Naive thymus-derived CD4-positive, alpha-beta T cell (primary cell): ENCODE measurements at regions not wholly inside any gene's neighbourhood (a gene's known extent, or its start where the extent isn't known, plus 50 kb on each side); places are given as distances from the start of the nearest gene placed in this dataset.

ENCODE experiments used
- ATAC-seq: fragments of 150-1000 bp; cut with Tn5 transposase; 2 replicates; pipeline ENCODE4 v1.10.0; 2021; ENCODE audit warnings: mild to moderate bottlenecking, moderate library complexity
- CTCF ChIA-PET: fragments of 350-600 bp; sonication (Branson Sonifier 250); formaldehyde crosslinking; loops from one replicate; lab custom pipeline; 2021; ENCODE audit warnings: antibody characterized with exemption; lab: Charles Lee
- POLR2A ChIA-PET: fragments of 350-600 bp; sonication (Branson Sonifier 250); formaldehyde crosslinking; loops from one replicate; lab custom pipeline; 2021; ENCODE audit warnings: antibody characterized with exemption, inconsistent platforms; lab: Charles Lee
- DNase-seq, 9 donors: peaks; one replicate each; pipeline versions ENCODE4 v3.0.0 to v3.0.0-alpha.2; 2020 to 2022; ENCODE audit warnings: mixed read lengths in 1 of 9
- H3K27ac ChIP-seq: one replicate; pipeline ENCODE4 v1.7.0; 2013; ENCODE audit warnings: mild to moderate bottlenecking, low read depth, low read length, moderate library complexity
- H3K27me3 ChIP-seq, 2 donors: one replicate each; pipeline ENCODE4 v1.7.0; 2013; ENCODE audit warnings: low read length in 2 of 2, mild to moderate bottlenecking in 2 of 2, moderate library complexity in 2 of 2; ENCODE audit not compliant: control insufficient read depth in 2 of 2, insufficient read depth in 2 of 2
- H3K36me3 ChIP-seq, 3 experiments: 1 replicate in 2 of 3; 2 replicates in 1 of 3; pipeline ENCODE4 v1.7.0; 2013; ENCODE audit warnings: low read length in 3 of 3, mild to moderate bottlenecking in 3 of 3, moderate library complexity in 1 of 3; ENCODE audit not compliant: insufficient read depth in 3 of 3, control insufficient read depth in 2 of 3
- H3K4me1 ChIP-seq, 2 donors: one replicate each; pipeline ENCODE4 v1.7.0; 2013; ENCODE audit warnings: low read length in 2 of 2, mild to moderate bottlenecking in 2 of 2, moderate library complexity in 1 of 2; ENCODE audit not compliant: control insufficient read depth in 2 of 2, insufficient read depth in 2 of 2
- H3K4me3 ChIP-seq: 2 replicates; pipeline ENCODE4 v1.7.0; 2013; ENCODE audit warnings: mild to moderate bottlenecking, low read length
- H3K9me3 ChIP-seq, 3 experiments: 1 replicate in 2 of 3; 2 replicates in 1 of 3; pipeline ENCODE4 v1.7.0; 2013; ENCODE audit warnings: low read length in 3 of 3; ENCODE audit not compliant: control insufficient read depth in 2 of 3
- H3K27ac Mint-ChIP-seq, 9 donors: one replicate each; pipeline ENCODE4 v1.8.0; 2020 to 2022; ENCODE audit warnings: mixed read lengths in 9 of 9, mild to moderate bottlenecking in 8 of 9, moderate library complexity in 5 of 9, inconsistent platforms in 2 of 9
- H3K27me3 Mint-ChIP-seq, 5 donors: one replicate each; pipeline ENCODE4 v1.8.0; 2021 to 2022; ENCODE audit warnings: mixed read lengths in 5 of 5, mild to moderate bottlenecking in 1 of 5
- H3K36me3 Mint-ChIP-seq, 5 donors: one replicate each; pipeline ENCODE4 v1.8.0; 2020 to 2022; ENCODE audit warnings: mixed read lengths in 5 of 5, mild to moderate bottlenecking in 3 of 5, inconsistent platforms in 1 of 5
- H3K4me1 Mint-ChIP-seq, 7 donors: one replicate each; pipeline ENCODE4 v1.8.0; 2020 to 2022; ENCODE audit warnings: mixed read lengths in 7 of 7, mild to moderate bottlenecking in 3 of 7, inconsistent platforms in 1 of 7
- H3K4me3 Mint-ChIP-seq, 10 donors: one replicate each; pipeline ENCODE4 v1.8.0; 2020 to 2022; ENCODE audit warnings: mild to moderate bottlenecking in 10 of 10, mixed read lengths in 10 of 10, moderate library complexity in 6 of 10, inconsistent platforms in 2 of 10
- H3K9me3 Mint-ChIP-seq, 11 donors: one replicate each; pipeline ENCODE4 v1.8.0; 2020 to 2022; ENCODE audit warnings: mixed read lengths in 11 of 11, mild to moderate bottlenecking in 4 of 11, inconsistent platforms in 1 of 11, moderate library complexity in 1 of 11
- intact Hi-C, 2 donors: fragments of 100-400 bp; cut with micrococcal nuclease; formaldehyde crosslinking; loops; one replicate each; pipeline ENCODE4 v1.15.1; 2023

DNA sequence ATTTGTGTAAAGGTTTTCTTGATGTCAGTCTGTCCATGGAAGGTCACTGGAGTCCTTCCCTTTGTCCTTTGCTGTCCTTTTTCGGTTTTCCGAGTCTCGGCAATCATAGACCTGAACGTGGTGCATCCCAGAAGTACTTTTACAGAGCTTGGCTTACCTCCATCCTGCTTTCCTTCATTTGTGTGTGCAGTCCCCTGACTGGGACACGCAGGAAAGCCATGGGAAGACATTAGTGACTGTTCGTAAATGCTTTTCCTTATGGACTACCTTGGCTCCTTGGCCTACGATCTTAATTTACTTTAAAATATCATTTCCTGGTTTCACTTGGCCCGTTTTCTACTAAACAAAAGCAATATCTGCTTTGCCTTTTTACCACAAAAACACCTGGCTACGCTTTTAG lies 328.4 kb upstream of the RARB start:
- CTCF ChIA-PET: no interaction called here

DNA sequence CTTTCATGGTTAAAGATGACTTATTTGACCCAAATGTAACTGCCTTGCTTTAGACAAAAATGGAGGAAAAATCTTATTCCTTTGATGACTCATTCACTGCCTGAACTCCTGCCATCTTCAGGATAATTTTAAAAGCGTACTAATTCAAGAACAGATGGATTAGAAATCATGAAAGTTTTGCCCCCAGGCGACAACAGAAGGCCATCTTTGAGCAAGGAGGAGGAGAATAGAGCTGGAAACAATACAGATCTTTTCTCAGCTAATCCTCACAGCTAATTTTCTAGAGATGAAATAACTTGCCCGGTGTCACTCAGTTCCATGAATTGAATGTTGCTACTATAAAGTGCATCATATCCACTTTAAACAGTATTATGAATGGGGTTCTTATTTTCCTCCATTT lies 324.7 kb upstream of the RARB start:
- H3K36me3 ChIP-seq: no peaks in the 10 kb centered on the region
- H3K9me3 Mint-ChIP-seq: peaks cover 0 to 17% (median 0%) of the 10 kb centered on the region in 11 donors
- H3K27ac Mint-ChIP-seq: no peak overlapping the region
- no peaks in the 10 kb centered on the region for H3K4me1 Mint-ChIP-seq
- POLR2A ChIA-PET: no interaction called here
- H3K36me3 Mint-ChIP-seq: no peaks in the 10 kb centered on the region
- no peaks in the 10 kb centered on the region for H3K9me3 ChIP-seq
- no peaks in the 10 kb centered on the region for H3K27me3 ChIP-seq
- no peak for ATAC-seq
- H3K27me3 Mint-ChIP-seq: no peaks in the 10 kb centered on the region
- no peak overlapping the region for H3K4me3 Mint-ChIP-seq
- H3K27ac ChIP-seq: no peak overlapping the region
- H3K4me1 ChIP-seq: no peaks in the 10 kb centered on the region
- DNase-seq: no peak
- intact Hi-C loops: no loop called here
- CTCF ChIA-PET: no interaction called here
- no peak overlapping the region for H3K4me3 ChIP-seq

More for the DNA sequence above, 328.4 kb upstream of the RARB start:
- H3K27ac Mint-ChIP-seq: no peak overlapping the region
- H3K4me1 Mint-ChIP-seq: no peaks in the 10 kb centered on the region
- H3K4me3 Mint-ChIP-seq: no peak overlapping the region
- Histone ChIP-seq H3K27ac (no peak overlapping the region), H3K4me3 (no peak overlapping the region), H3K9me3 (no peaks in the 10 kb centered on the region), H3K27me3 (no peaks in the 10 kb centered on the region), H3K4me1 (no peaks in the 10 kb centered on the region), H3K36me3 (no peaks in the 10 kb centered on the region)
- POLR2A ChIA-PET: no interaction called here
- H3K36me3 Mint-ChIP-seq: no peaks in the 10 kb centered on the region
- intact Hi-C loops: no loop called here
- peaks cover 0 to 13% (median 0%) of the 10 kb centered on the region in 11 donors for H3K9me3 Mint-ChIP-seq
- ATAC-seq: no peak
- no peaks in the 10 kb centered on the region for H3K27me3 Mint-ChIP-seq
- no peak for DNase-seq

DNA sequence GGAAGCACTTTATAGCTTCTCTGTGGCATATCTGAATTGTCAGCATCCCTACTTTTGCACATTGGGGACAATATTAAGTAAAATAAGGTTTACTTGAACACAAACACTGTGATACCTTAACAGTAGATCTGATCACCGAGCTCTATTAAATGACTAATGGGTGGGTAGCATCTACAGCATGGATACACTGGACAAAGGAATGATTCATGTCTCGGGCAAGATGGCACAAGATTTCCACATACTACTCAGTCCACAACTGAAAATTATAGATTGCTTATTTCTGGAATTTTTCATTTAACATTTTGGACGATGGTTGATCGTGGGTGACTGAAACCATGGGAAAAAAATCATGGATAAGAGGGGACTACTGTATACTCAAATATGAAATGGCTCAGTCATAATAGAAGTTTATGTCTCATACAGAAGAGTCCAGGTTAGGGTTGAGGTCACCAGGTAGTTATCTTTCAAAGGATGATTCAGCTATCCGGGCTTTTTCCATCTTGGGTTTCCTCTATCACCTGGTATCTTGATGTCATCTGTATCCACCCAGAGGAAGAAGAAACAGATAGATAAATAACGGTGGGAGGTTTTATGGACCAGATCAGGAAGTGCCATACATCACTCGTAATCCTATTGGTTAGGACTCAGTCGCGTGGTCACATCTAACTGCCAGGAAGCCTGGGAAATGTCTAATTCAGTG lies 320.0 kb upstream of the RARB start:
- ChIA-PET POLR2A (no interaction called here), CTCF (no interaction called here)
- H3K4me1 ChIP-seq: no peaks in the 10 kb centered on the region
- Mint-ChIP-seq H3K27ac (no peak overlapping the region), H3K4me3 (no peak overlapping the region), H3K9me3 (peaks cover 0 to 6% (median 0%) of the 10 kb centered on the region in 11 donors), H3K4me1 (no peaks in the 10 kb centered on the region), H3K27me3 (no peaks in the 10 kb centered on the region), H3K36me3 (no peaks in the 10 kb centered on the region)
- H3K27ac ChIP-seq: no peak overlapping the region
- H3K27me3 ChIP-seq: no peaks in the 10 kb centered on the region
- no peaks in the 10 kb centered on the region for H3K36me3 ChIP-seq
- no peak overlapping the region for H3K4me3 ChIP-seq
- no peak for DNase-seq
- no peak for ATAC-seq
- H3K9me3 ChIP-seq: no peaks in the 10 kb centered on the region
- intact Hi-C loops: no loop called here

DNA sequence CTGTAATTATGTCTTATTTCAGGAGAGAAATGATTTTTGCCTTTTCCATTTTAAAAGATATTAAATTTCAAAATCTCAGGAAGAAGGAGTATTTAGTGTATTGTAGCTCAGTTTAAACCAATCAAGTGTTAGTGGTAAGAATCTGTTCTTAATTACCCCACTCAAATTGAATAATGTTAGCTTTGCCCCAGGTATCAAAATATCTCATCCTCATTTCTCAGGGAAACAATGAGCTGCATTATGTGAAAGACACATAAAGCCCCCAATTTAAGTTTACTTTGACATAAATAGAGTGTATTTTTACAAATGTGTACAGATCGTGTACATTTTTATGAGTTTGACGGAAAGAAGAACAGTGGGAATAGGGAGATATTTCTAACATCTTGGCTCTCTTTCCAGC lies 317.4 kb upstream of the RARB start:
- intact Hi-C loops: no loop called here
- ATAC-seq (no peak), DNase-seq (no peak)
- H3K4me1 ChIP-seq: no peaks in the 10 kb centered on the region
- Mint-ChIP-seq H3K27me3 (no peaks in the 10 kb centered on the region), H3K9me3 (peaks cover 0 to 6% (median 0%) of the 10 kb centered on the region in 11 donors), H3K4me3 (no peak overlapping the region), H3K27ac (no peak overlapping the region), H3K4me1 (no peaks in the 10 kb centered on the region), H3K36me3 (no peaks in the 10 kb centered on the region)
- CTCF ChIA-PET: no interaction called here
- no peaks in the 10 kb centered on the region for H3K27me3 ChIP-seq
- H3K27ac ChIP-seq: no peak overlapping the region
- no peak overlapping the region for H3K4me3 ChIP-seq
- H3K36me3 ChIP-seq: no peaks in the 10 kb centered on the region
- POLR2A ChIA-PET: no interaction called here
- H3K9me3 ChIP-seq: no peaks in the 10 kb centered on the region

DNA sequence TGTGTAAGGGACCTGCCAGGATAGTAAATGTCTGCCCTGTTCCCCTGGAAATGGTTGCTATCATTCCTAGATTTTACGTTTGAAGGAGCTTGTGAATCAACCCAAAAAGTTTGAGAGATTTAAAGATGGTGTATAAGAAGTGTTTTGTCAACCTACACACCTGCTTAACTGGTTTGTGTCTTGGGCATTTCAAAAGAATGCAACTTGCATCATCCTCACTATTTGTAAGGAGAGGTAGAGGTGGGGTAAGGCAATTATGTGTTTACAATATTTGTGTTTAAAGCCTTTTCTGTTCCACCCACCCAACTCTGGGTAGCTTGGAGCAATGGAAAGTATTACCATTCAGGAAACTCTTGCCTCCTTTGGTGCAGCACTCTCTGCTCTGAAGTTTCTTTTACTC lies 314.2 kb upstream of the RARB start:
- DNase-seq: no peak
- intact Hi-C loops: no loop called here
- Mint-ChIP-seq H3K9me3 (peaks cover 0 to 12% (median 3%) of the 10 kb centered on the region in 11 donors), H3K4me1 (no peaks in the 10 kb centered on the region), H3K27ac (no peak overlapping the region), H3K4me3 (no peak overlapping the region), H3K27me3 (peaks cover 0 to 6% (median 0%) of the 10 kb centered on the region in 5 donors), H3K36me3 (no peaks in the 10 kb centered on the region)
- Histone ChIP-seq H3K4me3 (no peak overlapping the region), H3K27me3 (no peaks in the 10 kb centered on the region), H3K9me3 (no peaks in the 10 kb centered on the region), H3K4me1 (no peaks in the 10 kb centered on the region), H3K27ac (no peak overlapping the region), H3K36me3 (no peaks in the 10 kb centered on the region)
- ATAC-seq: no peak
- ChIA-PET POLR2A (no interaction called here), CTCF (no interaction called here)

DNA sequence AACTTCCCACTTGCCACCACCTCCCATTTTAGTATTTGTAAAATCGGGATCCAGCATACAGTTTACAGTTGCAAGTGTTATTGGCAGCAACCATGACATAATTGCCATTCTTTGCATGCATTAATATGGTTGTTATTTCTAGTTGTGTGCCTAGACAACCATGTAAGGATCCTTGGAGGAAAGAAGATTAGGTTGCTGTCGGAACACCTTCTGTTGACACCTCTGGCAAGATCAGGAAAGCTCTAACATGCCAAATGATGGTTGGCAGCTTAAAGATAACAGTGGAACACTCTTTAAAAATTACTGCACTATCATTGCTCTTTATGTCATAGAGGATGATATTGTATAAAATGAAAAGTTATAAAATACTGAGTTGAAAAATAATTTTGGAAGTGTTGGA lies 313.5 kb upstream of the RARB start:
- Mint-ChIP-seq H3K4me3 (no peak overlapping the region), H3K36me3 (no peaks in the 10 kb centered on the region), H3K27ac (no peak overlapping the region), H3K27me3 (peaks cover 0 to 6% (median 0%) of the 10 kb centered on the region in 5 donors), H3K4me1 (no peaks in the 10 kb centered on the region), H3K9me3 (peaks cover 0 to 12% (median 3%) of the 10 kb centered on the region in 11 donors)
- no peak overlapping the region for H3K27ac ChIP-seq
- H3K9me3 ChIP-seq: no peaks in the 10 kb centered on the region
- H3K4me3 ChIP-seq: no peak overlapping the region
- CTCF ChIA-PET: no interaction called here
- POLR2A ChIA-PET: no interaction called here
- ATAC-seq (no peak), DNase-seq (no peak)
- no peaks in the 10 kb centered on the region for H3K27me3 ChIP-seq
- H3K4me1 ChIP-seq: no peaks in the 10 kb centered on the region
- intact Hi-C loops: no loop called here
- no peaks in the 10 kb centered on the region for H3K36me3 ChIP-seq

DNA sequence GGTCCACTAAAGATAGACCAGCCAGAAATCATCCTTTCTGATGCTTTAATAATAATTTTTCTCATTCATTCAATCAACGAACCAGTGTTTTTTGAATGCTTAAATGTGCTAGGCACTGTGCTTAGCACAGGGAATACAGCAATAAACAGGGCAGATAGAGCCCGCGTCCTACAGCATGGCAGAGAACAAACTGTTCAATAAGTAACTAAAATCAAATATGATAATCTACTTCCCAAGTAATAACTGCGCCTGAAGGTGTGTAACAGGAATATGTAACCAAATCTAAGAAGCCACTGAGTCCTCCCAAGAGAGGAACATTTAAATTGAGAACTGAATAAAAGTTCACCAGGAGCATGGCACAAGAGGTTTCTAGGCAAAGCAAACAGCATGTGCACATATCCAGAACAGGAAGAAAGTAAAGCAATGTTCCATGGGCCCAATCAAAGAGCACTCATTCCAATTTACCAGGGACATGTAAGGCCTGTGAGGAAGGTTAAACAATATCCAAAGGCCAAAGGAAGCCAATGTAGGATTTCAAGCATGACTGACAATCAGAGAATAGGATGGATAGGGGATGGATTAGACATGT lies 311.0 kb upstream of the RARB start:
- Mint-ChIP-seq H3K27me3 (peaks cover 0 to 6% (median 0%) of the 10 kb centered on the region in 5 donors), H3K9me3 (peaks cover 0 to 12% (median 3%) of the 10 kb centered on the region in 11 donors), H3K27ac (no peak overlapping the region), H3K4me3 (no peak overlapping the region), H3K4me1 (no peaks in the 10 kb centered on the region), H3K36me3 (no peaks in the 10 kb centered on the region)
- no peaks in the 10 kb centered on the region for H3K27me3 ChIP-seq
- no peak for DNase-seq
- POLR2A ChIA-PET: no interaction called here
- H3K4me1 ChIP-seq: no peaks in the 10 kb centered on the region
- no peaks in the 10 kb centered on the region for H3K36me3 ChIP-seq
- H3K4me3 ChIP-seq: no peak overlapping the region
- no peak overlapping the region for H3K27ac ChIP-seq
- ATAC-seq: no peak
- CTCF ChIA-PET: no interaction called here
- H3K9me3 ChIP-seq: no peaks in the 10 kb centered on the region
- intact Hi-C loops: no loop called here
